ENCODE measurements at regions not wholly inside any gene's neighbourhood (a gene's known extent, or its start where the extent isn't known, plus 50 kb on each side); places are given as distances from the start of the nearest gene placed in this dataset.

GRCh38 chr1:39147099-39148025, 57.1 kb upstream of the MACF1 start:
- Histone ChIP-seq H4K20me1 (ENCODE audit: control insufficient read depth, insufficient read depth) (no peaks in the 10 kb centered on the region; the same call in 1 of the 2 replicates), H3K79me2 (ENCODE audit: control insufficient read depth, insufficient read depth, low read length) (peaks cover 8% of the 10 kb centered on the region), H3K4me1 (ENCODE audit: control insufficient read depth, insufficient read depth, low read length) (no peaks in the 10 kb centered on the region), H3K9me3 (replicated peaks; ENCODE audit: control insufficient read depth, insufficient read depth, low read length) (no peaks in the 10 kb centered on the region), H3K27me3 (replicated peaks in 1 of 2; ENCODE audit: control insufficient read depth in 2 of 2, insufficient read depth in 2 of 2, low read length in 1 of 2) (no peaks in the 10 kb centered on the region), H3K4me2 (ENCODE audit: control insufficient read depth, insufficient read depth) (no peak overlapping the region), H3K36me3 (ENCODE audit: control insufficient read depth in 2 of 2, insufficient read depth in 2 of 2, low read length in 1 of 2) (no peaks in the 10 kb centered on the region), H2AFZ (ENCODE audit: control insufficient read depth, low read depth, low read length) (no peak overlapping the region), H3K9ac (ENCODE audit: control insufficient read depth, insufficient read depth, low read length) (no peak overlapping the region), H3K27ac (ENCODE audit: control insufficient read depth, insufficient read depth) (no peak overlapping the region), H3K4me3 (no peak overlapping the region)
- no peak for ATAC-seq
- intact Hi-C loops (cut with micrococcal nuclease; ENCODE audit: unreplicated experiment) = no loop called here
- BruUV-seq (replicated peaks) = no TSS peak
- ChIA-PET POLR2A (interaction anchor here (0.7 kb wide), 1 partner anchor 347 kb away, joined by 5 read pairs; no protein-coding TSS in a partner anchor), RAD21 (ENCODE audit: unreplicated experiment) (no interaction called here), CTCF (no interaction called here), SMC1A (ENCODE audit: uncharacterized antibody, unreplicated experiment) (interaction anchor here (0.6 to 1.2 kb wide), 3 partner anchors 10 to 184 kb away, joined by 3 to 4 read pairs (median 4); no protein-coding TSS in a partner anchor)
- WGBS (ENCODE audit: insufficient coverage, insufficient replicate concordance, low lambda C conversion rate, missing lambda C conversion rate) = 55% methylated on average over 3 of the region's 3 CpGs
- in situ Hi-C loops (cut with MboI) = no loop called here
- no peak for FAIRE-seq
- no peak for DNase-seq (ENCODE audit: low read depth, low spot score)
- no peak for TF ChIP-seq PML (IDR thresholded peaks at IDR 0.05; ENCODE audit: low read length)
- no peak for TF ChIP-seq BACH1 (IDR thresholded peaks at IDR 0.05; ENCODE audit: borderline replicate concordance)
- no peak for TF ChIP-seq STAT1 (conservative IDR thresholded peaks at IDR 0.05)
- TF ChIP-seq ZSCAN29 (IDR thresholded peaks at IDR 0.05) = no peak
- no peak for TF ChIP-seq ETV6 (conservative IDR thresholded peaks at IDR 0.05 in 1 of 2, IDR thresholded peaks at IDR 0.05 in 1 of 2; ENCODE audit: borderline replicate concordance in 1 of 2, low read depth in 1 of 2)
- TF ChIP-seq ZNF24 (IDR thresholded peaks at IDR 0.05) = no peak
- TF ChIP-seq ATF7 (IDR thresholded peaks at IDR 0.05; ENCODE audit: low read depth) = no peak
- no peak for TF ChIP-seq NRF1 (conservative IDR thresholded peaks at IDR 0.05; ENCODE audit: low read depth, low read length)

Measured in GM12878 (cell line).